T-cell (primary cell): ENCODE measurements at regions not wholly inside any gene's neighbourhood (a gene's known extent, or its start where the extent isn't known, plus 50 kb on each side); places are given as distances from the start of the nearest gene placed in this dataset.

Experiments
- ATAC-seq, 4 experiments: fragments of 200-7000 bp in 3 of 4; fragments of 150-1000 bp in 1 of 4; cut with Tn5 transposase; replicated peaks in 1 of 4; 1 replicate in 3 of 4; 2 replicates in 1 of 4; pipeline ENCODE4 v1.10.0; 2021; ENCODE audit warnings: moderate library complexity in 3 of 4, mild to moderate bottlenecking in 2 of 4, moderate number of reproducible peaks in 1 of 4
- CTCF ChIA-PET, 2 donors: fragments of 300-600 bp; sonication (Branson Sonifier 250); formaldehyde crosslinking; loops; one replicate each; lab custom pipeline; 2022; ENCODE audit warnings: antibody characterized with exemption in 2 of 2; lab: Charles Lee
- POLR2A ChIA-PET, 2 donors: fragments of 300-600 bp; sonication (Branson Sonifier 250); formaldehyde crosslinking; loops; one replicate each; lab custom pipeline; 2022; ENCODE audit warnings: antibody characterized with exemption in 2 of 2; lab: Charles Lee
- DNase-seq, 35 experiments: peaks; one replicate each; pipeline versions ENCODE4 v3.0.0 to v3.0.0-alpha.2; 2013 to 2023
- H3K27ac ChIP-seq: one replicate; pipeline ENCODE4 v1.5.1; 2013; ENCODE audit warnings: low read length
- H3K27me3 ChIP-seq, 2 experiments: replicated peaks in 1 of 2; 1 replicate in 1 of 2; 2 replicates in 1 of 2; pipeline versions ENCODE4 v1.6.1 to v1.7.0; 2013; ENCODE audit warnings: low read length in 1 of 2, mixed read lengths in 1 of 2; ENCODE audit not compliant: control insufficient read depth in 2 of 2, insufficient read depth in 2 of 2; ENCODE audit errors: extremely low read depth in 1 of 2
- H3K36me3 ChIP-seq, 2 donors: 1 replicate in 1 of 2; 2 replicates in 1 of 2; pipeline versions ENCODE4 v1.6.1 to v1.7.0; 2013; ENCODE audit warnings: low read length in 1 of 2; ENCODE audit not compliant: control insufficient read depth in 2 of 2, insufficient read depth in 1 of 2; ENCODE audit errors: extremely low read depth in 1 of 2
- H3K4me1 ChIP-seq, 2 experiments: 1 replicate in 1 of 2; 2 replicates in 1 of 2; pipeline versions ENCODE4 v1.6.1 to v1.7.0; 2013; ENCODE audit warnings: low read length in 2 of 2, mixed read lengths in 1 of 2; ENCODE audit not compliant: insufficient read depth in 2 of 2, control insufficient read depth in 1 of 2; ENCODE audit errors: extremely low read depth in 1 of 2
- H3K4me3 ChIP-seq, 2 donors: 1 replicate in 1 of 2; 2 replicates in 1 of 2; pipeline versions ENCODE4 v1.5.1 to v1.7.0; 2013; ENCODE audit warnings: mild to moderate bottlenecking in 2 of 2, low read length in 1 of 2, moderate library complexity in 1 of 2; ENCODE audit not compliant: control insufficient read depth in 1 of 2; ENCODE audit errors: extremely low read depth in 1 of 2
- H3K9me3 ChIP-seq: 2 replicates; pipeline ENCODE4 v1.7.0; 2013
- H3K27ac Mint-ChIP-seq, 2 donors: one replicate each; pipeline ENCODE4 v1.8.0; 2020 to 2021; ENCODE audit warnings: mild to moderate bottlenecking in 2 of 2, mixed read lengths in 2 of 2
- H3K27me3 Mint-ChIP-seq, 2 donors: one replicate each; pipeline ENCODE4 v1.8.0; 2021 to 2022; ENCODE audit warnings: mixed read lengths in 2 of 2
- H3K36me3 Mint-ChIP-seq: one replicate; pipeline ENCODE4 v1.8.0; 2021; ENCODE audit warnings: mixed read lengths
- H3K4me1 Mint-ChIP-seq, 3 donors: one replicate each; pipeline ENCODE4 v1.8.0; 2020 to 2022; ENCODE audit warnings: mixed read lengths in 3 of 3, mild to moderate bottlenecking in 1 of 3
- H3K4me3 Mint-ChIP-seq, 3 donors: one replicate each; pipeline ENCODE4 v1.8.0; 2020 to 2022; ENCODE audit warnings: mild to moderate bottlenecking in 3 of 3, mixed read lengths in 3 of 3, moderate library complexity in 3 of 3
- H3K9me3 Mint-ChIP-seq, 3 donors: one replicate each; pipeline ENCODE4 v1.8.0; 2020 to 2022; ENCODE audit warnings: mixed read lengths in 3 of 3
- WGBS: methylation state at CpG from one replicate; pipeline ENCODE4 v1.1.5; 2013; ENCODE audit warnings: missing lambda C conversion rate; ENCODE audit not compliant: insufficient coverage; 5-methylcytosine and 5-hydroxymethylcytosine counted together

GRCh38 chr18:52216666-52217065 lies 123.3 kb upstream of the DCC start:
- ATAC-seq (no peak), DNase-seq (no peak)
- H3K9me3 Mint-ChIP-seq, result peaks cover 0 to 4% (median 3%) of the 10 kb centered on the region in 3 donors
- no peaks in the 10 kb centered on the region for H3K36me3 Mint-ChIP-seq
- Histone ChIP-seq H3K4me3 (no peak overlapping the region), H3K4me1 (no peaks in the 10 kb centered on the region), H3K27me3 (no peaks in the 10 kb centered on the region), H3K9me3 (no peaks in the 10 kb centered on the region), H3K27ac (no peak overlapping the region), H3K36me3 (no peaks in the 10 kb centered on the region)
- ChIA-PET POLR2A (no interaction called here), CTCF (no interaction called here)
- H3K27ac Mint-ChIP-seq, result no peak overlapping the region
- H3K4me1 Mint-ChIP-seq, result no peaks in the 10 kb centered on the region
- no peaks in the 10 kb centered on the region for H3K27me3 Mint-ChIP-seq
- H3K4me3 Mint-ChIP-seq, result no peak overlapping the region
- WGBS, result no CpG with 5 or more reads among the region's 1 CpG

DNA sequence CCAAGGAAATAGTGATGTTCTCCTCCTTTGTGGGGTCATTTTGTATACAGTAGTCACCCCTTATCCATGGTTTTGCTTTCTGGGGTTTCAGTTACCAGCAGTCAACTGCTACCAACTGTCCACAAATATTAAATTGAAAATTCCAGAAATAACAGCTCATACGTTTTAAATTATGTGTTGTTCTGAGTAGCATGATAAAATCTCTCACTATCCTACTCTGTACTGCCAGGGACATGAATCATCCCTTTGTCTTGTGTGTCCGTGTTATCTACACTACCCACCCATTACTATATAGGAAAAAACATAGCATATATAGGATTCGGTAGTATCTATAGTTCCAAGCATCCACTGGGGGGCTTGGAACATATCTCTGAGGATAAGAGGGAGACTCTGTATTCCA lies 120.9 kb upstream of the DCC start:
- Histone ChIP-seq H3K27me3 (no peaks in the 10 kb centered on the region), H3K27ac (no peak overlapping the region), H3K4me1 (no peaks in the 10 kb centered on the region), H3K36me3 (no peaks in the 10 kb centered on the region), H3K9me3 (no peaks in the 10 kb centered on the region), H3K4me3 (no peak overlapping the region)
- DNase-seq, result no peak
- H3K9me3 Mint-ChIP-seq, result peaks cover 0 to 4% (median 0%) of the 10 kb centered on the region in 3 donors
- no peaks in the 10 kb centered on the region for H3K4me1 Mint-ChIP-seq
- H3K27ac Mint-ChIP-seq, result no peak overlapping the region
- WGBS, result no CpG with 5 or more reads among the region's 3 CpGs
- H3K4me3 Mint-ChIP-seq, result no peak overlapping the region
- ChIA-PET POLR2A (no interaction called here), CTCF (no interaction called here)
- ATAC-seq, result no peak
- no peaks in the 10 kb centered on the region for H3K36me3 Mint-ChIP-seq
- no peaks in the 10 kb centered on the region for H3K27me3 Mint-ChIP-seq

DNA sequence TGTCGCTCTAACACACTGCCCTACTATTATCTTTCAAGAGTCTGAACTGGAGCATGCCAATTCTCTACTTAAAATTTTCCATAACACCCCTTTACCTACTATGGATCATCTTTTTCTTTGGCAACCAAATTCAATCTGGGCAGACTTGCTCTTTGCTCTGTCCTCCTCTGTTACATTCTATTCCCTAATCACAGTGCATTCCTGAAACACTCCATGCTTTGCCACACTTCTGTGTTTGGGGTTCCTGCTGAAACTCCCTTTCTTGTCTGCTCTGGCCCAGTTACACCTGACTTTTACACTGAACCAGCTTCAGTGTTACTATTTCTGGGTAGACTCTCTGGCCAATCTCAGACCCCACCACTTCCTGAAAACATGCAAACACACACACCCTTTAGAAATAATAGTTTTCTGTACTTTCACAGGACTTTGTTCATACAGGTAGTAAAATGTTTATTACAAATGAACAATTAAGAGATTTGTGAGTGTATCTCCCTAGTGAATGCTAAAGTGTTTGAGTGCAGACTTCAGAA lies 119.9 kb upstream of the DCC start:
- POLR2A ChIA-PET, result no interaction called here
- WGBS, result 55% methylated on average over 1 of the region's 1 CpG
- H3K4me1 Mint-ChIP-seq, result no peaks in the 10 kb centered on the region
- Histone ChIP-seq H3K4me3 (no peak overlapping the region), H3K4me1 (no peaks in the 10 kb centered on the region), H3K9me3 (no peaks in the 10 kb centered on the region), H3K27me3 (no peaks in the 10 kb centered on the region), H3K27ac (no peak overlapping the region), H3K36me3 (no peaks in the 10 kb centered on the region)
- ATAC-seq (no peak), DNase-seq (no peak)
- no peaks in the 10 kb centered on the region for H3K27me3 Mint-ChIP-seq
- H3K4me3 Mint-ChIP-seq, result no peak overlapping the region
- peaks cover 0 to 4% (median 0%) of the 10 kb centered on the region in 3 donors for H3K9me3 Mint-ChIP-seq
- H3K27ac Mint-ChIP-seq, result no peak overlapping the region
- no peaks in the 10 kb centered on the region for H3K36me3 Mint-ChIP-seq
- CTCF ChIA-PET, result no interaction called here

- no CpG with 5 or more reads among the region's 2 CpGs for WGBS
- Mint-ChIP-seq H3K4me3 (no peak overlapping the region), H3K36me3 (no peaks in the 10 kb centered on the region), H3K27ac (no peak overlapping the region), H3K27me3 (no peaks in the 10 kb centered on the region), H3K4me1 (no peaks in the 10 kb centered on the region), H3K9me3 (peaks cover 0 to 10% (median 0%) of the 10 kb centered on the region in 3 donors)
- no peak overlapping the region for H3K4me3 ChIP-seq
- POLR2A ChIA-PET, result no interaction called here
- no peak overlapping the region for H3K27ac ChIP-seq
- CTCF ChIA-PET, result no interaction called here
- DNase-seq (no peak), ATAC-seq (no peak)
- H3K4me1 ChIP-seq, result no peaks in the 10 kb centered on the region
- no peaks in the 10 kb centered on the region for H3K27me3 ChIP-seq
- H3K36me3 ChIP-seq, result no peaks in the 10 kb centered on the region
- no peaks in the 10 kb centered on the region for H3K9me3 ChIP-seq
These were observed 117.8 kb upstream of the DCC start for GRCh38 chr18:52222211-52222610.

GRCh38 chr18:52227536-52227935 lies 112.5 kb upstream of the DCC start:
- Mint-ChIP-seq H3K27ac (no peak overlapping the region), H3K4me1 (no peaks in the 10 kb centered on the region), H3K9me3 (peaks cover 0 to 5% (median 3%) of the 10 kb centered on the region in 3 donors), H3K27me3 (no peaks in the 10 kb centered on the region), H3K4me3 (no peak overlapping the region), H3K36me3 (no peaks in the 10 kb centered on the region)
- Histone ChIP-seq H3K4me3 (no peak overlapping the region), H3K36me3 (no peaks in the 10 kb centered on the region), H3K27ac (no peak overlapping the region), H3K27me3 (no peaks in the 10 kb centered on the region), H3K9me3 (no peaks in the 10 kb centered on the region), H3K4me1 (no peaks in the 10 kb centered on the region)
- ATAC-seq, result no peak
- CTCF ChIA-PET, result no interaction called here
- POLR2A ChIA-PET, result no interaction called here
- DNase-seq, result no peak
- 86% methylated on average over 3 of the region's 4 CpGs for WGBS

DNA sequence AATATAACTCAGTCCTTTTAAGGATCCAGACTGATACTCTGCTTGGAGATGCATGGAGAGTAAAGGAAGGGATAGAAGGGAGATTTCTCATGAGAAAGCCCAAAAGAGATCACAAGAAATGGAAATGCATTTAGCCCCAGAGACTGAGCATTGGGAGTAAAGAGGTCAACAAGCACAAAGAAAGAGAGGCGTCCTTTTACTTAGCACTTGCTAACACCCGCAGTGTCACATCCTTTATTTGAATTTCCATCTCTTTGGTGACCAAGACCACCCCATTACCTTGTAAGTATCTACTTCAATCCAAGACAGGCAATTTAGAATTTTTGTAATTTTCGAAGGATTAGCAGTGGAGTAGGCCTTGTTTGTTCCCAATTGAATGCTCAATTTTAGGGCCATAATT lies 111.8 kb upstream of the DCC start:
- ChIA-PET POLR2A (no interaction called here), CTCF (no interaction called here)
- Mint-ChIP-seq H3K9me3 (peaks cover 0 to 5% (median 3%) of the 10 kb centered on the region in 3 donors), H3K27me3 (no peaks in the 10 kb centered on the region), H3K27ac (no peak overlapping the region), H3K4me3 (no peak overlapping the region), H3K36me3 (no peaks in the 10 kb centered on the region), H3K4me1 (no peaks in the 10 kb centered on the region)
- no peaks in the 10 kb centered on the region for H3K9me3 ChIP-seq
- H3K36me3 ChIP-seq, result no peaks in the 10 kb centered on the region
- WGBS, result 0% methylated on average over 1 of the region's 3 CpGs
- no peak for ATAC-seq
- no peak overlapping the region for H3K4me3 ChIP-seq
- H3K27ac ChIP-seq, result no peak overlapping the region
- no peaks in the 10 kb centered on the region for H3K4me1 ChIP-seq
- no peaks in the 10 kb centered on the region for H3K27me3 ChIP-seq
- DNase-seq, result no peak

DNA sequence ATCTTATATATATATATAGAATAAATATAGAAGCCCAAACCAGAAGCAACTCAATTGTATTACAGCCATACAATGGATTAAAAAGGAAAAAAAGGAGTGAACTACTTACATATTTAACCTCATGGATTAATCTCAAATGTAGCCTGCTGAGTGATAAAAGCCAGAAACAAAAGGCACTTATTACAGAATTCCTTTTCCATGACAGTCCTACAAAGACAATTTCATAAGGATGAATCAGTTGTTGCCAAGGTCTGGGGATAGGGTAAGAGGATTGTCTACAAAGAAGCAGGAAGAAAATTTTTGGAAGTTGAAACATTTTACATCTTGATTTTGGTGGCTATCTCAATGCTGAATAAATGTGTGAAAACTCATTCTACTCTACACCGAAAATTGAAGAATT lies 103.9 kb upstream of the DCC start:
- H3K27ac ChIP-seq, result no peak overlapping the region
- ChIA-PET POLR2A (no interaction called here), CTCF (interaction anchor here in 1 of 2 donors (0.6 kb wide), 1 partner anchor 262 kb away, joined by 4 read pairs; no protein-coding TSS in a partner anchor)
- H3K27me3 ChIP-seq, result no peaks in the 10 kb centered on the region
- no CpG with 5 or more reads among the region's 1 CpG for WGBS
- ATAC-seq (no peak), DNase-seq (no peak)
- no peaks in the 10 kb centered on the region for H3K27me3 Mint-ChIP-seq
- no peaks in the 10 kb centered on the region for H3K4me1 ChIP-seq
- no peak overlapping the region for H3K4me3 ChIP-seq
- H3K9me3 Mint-ChIP-seq, result peaks cover 0 to 7% (median 6%) of the 10 kb centered on the region in 3 donors
- H3K36me3 ChIP-seq, result no peaks in the 10 kb centered on the region
- H3K36me3 Mint-ChIP-seq, result no peaks in the 10 kb centered on the region
- H3K27ac Mint-ChIP-seq, result no peak overlapping the region
- H3K4me1 Mint-ChIP-seq, result no peaks in the 10 kb centered on the region
- no peak overlapping the region for H3K4me3 Mint-ChIP-seq
- H3K9me3 ChIP-seq, result no peaks in the 10 kb centered on the region
